ENCODE measurements at regions not wholly inside any gene's neighbourhood (a gene's known extent, or its start where the extent isn't known, plus 50 kb on each side); places are given as distances from the start of the nearest gene placed in this dataset.

GRCh38 chr20:40771848-40772511, 82.9 kb upstream of the MAFB start:
- no peak for TF ChIP-seq EZH2phosphoT487 (IDR thresholded peaks at IDR 0.05; ENCODE audit: low read depth)
- TF ChIP-seq, protein P1, sequence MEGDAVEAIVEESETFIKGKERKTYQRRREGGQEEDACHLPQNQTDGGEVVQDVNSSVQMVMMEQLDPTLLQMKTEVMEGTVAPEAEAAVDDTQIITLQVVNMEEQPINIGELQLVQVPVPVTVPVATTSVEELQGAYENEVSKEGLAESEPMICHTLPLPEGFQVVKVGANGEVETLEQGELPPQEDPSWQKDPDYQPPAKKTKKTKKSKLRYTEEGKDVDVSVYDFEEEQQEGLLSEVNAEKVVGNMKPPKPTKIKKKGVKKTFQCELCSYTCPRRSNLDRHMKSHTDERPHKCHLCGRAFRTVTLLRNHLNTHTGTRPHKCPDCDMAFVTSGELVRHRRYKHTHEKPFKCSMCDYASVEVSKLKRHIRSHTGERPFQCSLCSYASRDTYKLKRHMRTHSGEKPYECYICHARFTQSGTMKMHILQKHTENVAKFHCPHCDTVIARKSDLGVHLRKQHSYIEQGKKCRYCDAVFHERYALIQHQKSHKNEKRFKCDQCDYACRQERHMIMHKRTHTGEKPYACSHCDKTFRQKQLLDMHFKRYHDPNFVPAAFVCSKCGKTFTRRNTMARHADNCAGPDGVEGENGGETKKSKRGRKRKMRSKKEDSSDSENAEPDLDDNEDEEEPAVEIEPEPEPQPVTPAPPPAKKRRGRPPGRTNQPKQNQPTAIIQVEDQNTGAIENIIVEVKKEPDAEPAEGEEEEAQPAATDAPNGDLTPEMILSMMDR (IDR thresholded peaks at IDR 0.05; ENCODE audit: low read depth, low read length), result no peak

Data from OCI-LY3 (cell line).